GM19043 (cell line): ENCODE measurements at regions not wholly inside any gene's neighbourhood (a gene's known extent, or its start where the extent isn't known, plus 50 kb on each side); places are given as distances from the start of the nearest gene placed in this dataset.

Experiments used
- ATAC-seq: cut with Tn5 transposase; IDR thresholded peaks from one replicate; pipeline ENCODE4 v1.9.1; 2021; ENCODE audit warnings: low read depth; ENCODE audit not compliant: unreplicated experiment

DNA sequence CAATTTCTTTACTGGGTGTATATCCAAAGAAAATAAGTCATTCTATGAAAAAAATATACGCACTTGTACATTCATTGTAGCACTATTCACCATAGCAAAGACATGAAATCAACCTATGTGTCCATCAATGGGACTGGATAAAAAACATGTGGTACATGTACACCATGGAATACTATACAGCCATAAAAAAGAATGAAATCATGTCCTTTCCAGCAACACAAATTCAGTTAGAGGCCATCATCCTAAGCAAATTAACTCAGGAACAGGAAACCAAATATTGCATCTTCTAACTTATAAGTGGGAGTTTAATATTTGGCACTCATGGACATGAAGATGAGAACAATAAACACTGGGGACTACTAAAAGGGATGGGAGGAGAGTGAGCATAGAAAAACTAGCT lies 325.7 kb downstream of the TGFB2 start:
- no peak for ATAC-seq

- ATAC-seq = no peak
Measured at GRCh38 chr1:218671573-218671972, 326.4 kb downstream of the TGFB2 start.

DNA sequence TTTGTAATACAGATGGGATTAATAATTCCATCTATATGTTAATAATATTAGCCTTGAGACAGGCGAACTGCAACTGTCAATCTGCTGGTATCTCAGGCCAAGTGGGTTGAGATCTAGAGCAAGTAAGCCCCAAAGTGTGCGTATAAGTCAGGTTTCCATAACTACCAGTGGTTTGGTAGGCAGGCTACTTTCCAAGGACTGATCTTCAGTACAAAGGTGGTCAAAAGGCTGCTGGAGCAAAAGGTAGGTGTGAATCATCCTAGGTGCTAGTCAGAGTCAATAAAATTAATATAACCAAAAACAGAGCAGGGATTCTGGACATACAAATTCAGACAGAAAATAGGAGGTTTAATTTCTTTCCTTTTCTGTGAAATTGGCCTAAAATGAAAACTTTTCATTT lies 328.0 kb downstream of the TGFB2 start:
- ATAC-seq = no peak

- no peak for ATAC-seq
Measured at GRCh38 chr1:218674280-218674773, 329.2 kb downstream of the TGFB2 start.

DNA sequence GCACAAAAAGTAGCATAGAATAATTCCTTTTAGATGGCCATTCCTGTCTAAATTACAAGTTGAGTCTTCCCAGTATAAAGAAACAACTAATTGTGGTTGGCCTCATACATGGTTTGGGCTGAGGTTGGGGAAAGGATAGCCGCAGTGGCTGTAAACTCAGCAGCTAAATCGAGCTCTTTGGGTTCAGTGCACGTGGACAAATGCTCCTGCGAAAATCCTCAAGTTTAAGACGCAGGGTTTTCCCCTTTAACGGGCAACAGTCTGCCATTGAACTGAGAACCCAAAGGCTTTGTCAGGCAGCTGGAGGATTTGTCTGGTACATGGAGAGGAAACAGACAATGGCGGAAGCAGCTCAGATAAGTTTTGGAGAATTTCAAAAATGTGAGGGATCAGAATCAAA lies 331.9 kb downstream of the TGFB2 start:
- no peak for ATAC-seq

- ATAC-seq = no peak
Measured at GRCh38 chr1:218679391-218679790, 334.3 kb downstream of the TGFB2 start.

- no peak for ATAC-seq
Measured at GRCh38 chr1:218679988-218680748, 335.0 kb downstream of the TGFB2 start.

DNA sequence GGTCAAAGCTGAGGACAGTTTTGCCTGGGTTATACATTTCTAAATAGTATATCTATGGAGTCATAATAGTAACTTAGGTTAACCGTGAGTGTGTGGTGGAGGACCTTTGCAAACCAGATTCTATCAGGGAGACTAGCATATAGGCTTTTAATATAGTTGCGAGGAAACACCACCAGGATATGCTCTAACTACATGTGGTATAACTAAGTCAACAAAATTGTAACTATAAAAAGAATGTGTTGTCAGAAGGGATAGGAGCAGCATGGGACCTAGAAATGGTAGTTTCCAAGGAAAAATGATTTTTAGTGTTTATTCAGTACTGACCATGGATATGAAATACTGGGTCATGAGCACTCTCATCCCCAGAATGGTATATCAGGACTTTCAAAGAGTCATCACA lies 338.1 kb downstream of the TGFB2 start:
- ATAC-seq = no peak

- ATAC-seq = no peak
Measured at GRCh38 chr1:218686258-218686657, 341.1 kb downstream of the TGFB2 start.

DNA sequence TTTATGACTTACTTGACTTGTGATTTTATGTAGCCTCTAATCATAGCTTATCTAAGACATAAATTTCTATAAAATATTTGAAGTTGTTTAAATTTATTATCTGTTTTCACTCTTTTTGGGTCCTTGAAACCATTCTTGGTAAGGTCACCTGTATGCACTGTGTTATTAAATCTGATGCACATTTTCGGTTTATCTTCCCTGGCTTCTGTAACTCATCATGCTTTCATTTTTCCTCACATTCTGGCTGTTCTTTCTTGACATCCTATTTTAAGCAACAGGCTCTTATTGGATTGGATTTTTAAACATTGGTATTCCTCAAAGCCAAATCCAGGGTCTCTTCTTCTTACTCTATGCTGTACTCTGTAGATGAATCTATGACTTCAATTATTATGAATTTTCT lies 341.6 kb downstream of the TGFB2 start:
- no peak for ATAC-seq

DNA sequence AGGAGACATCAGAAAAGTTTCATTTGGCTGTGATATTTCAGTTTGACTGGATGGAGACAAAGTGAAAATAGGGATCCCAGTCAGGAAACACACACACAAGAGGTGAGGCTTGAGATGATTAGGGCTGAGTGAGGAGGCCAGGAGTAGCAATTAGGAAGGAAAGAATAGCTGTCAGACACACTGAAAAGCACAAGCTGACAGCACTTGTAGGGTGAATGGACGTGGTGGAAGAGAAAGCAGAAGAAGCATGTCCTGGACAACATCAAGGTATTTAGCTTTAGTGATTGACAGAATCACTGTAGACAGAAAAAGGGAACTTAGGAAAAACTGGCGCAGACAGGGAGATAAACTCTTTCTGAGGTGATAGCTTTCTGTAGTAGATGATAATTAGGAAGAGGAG lies 347.7 kb downstream of the TGFB2 start:
- ATAC-seq = no peak

DNA sequence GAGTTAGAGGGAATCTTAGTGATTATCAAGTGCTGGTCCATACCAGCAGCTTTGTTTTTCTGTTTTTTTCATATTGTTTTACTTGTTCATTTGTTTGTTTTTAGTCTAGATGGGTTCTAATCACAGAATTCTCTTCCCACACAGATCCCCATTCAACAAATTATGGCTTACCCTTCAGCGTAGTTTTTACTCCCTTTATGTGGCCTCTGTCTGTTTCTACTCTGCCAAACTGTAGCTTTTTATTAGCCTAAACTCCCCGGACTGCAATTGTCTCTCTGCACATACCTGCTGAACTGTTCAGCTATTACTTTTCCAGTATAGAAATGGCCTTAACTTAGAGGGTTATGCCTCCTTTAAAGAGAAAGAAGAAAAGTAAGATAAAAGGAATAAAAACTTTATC lies 348.5 kb downstream of the TGFB2 start:
- ATAC-seq = no peak

GRCh38 chr1:218694085-218694484 lies 348.9 kb downstream of the TGFB2 start:
- no peak for ATAC-seq

- ATAC-seq = no peak
Measured at GRCh38 chr1:218694636-218695035, 349.5 kb downstream of the TGFB2 start.

- ATAC-seq = no peak
Measured at GRCh38 chr1:218695525-218695924, 350.4 kb downstream of the TGFB2 start.

DNA sequence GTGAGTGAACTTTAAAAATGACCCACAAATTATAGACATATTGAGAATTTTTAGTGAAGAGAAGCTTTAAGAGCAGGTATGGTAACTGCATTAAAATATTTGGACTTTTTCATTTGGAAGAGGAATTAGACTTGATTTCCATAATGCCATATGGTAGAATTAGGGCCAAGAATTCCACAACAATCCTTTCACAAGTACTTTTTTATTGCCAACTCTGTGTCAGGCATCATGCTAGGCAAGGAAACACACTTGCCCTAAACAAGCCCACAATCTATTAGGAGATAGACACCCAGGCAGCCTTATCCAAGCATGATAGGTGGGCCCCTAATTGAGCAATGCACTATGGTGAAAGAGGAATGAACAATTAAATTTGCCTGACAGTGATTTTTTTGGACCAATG lies 353.0 kb downstream of the TGFB2 start:
- no peak for ATAC-seq

GRCh38 chr1:218699421-218699820 lies 354.3 kb downstream of the TGFB2 start:
- ATAC-seq = no peak

- no peak for ATAC-seq
Measured at GRCh38 chr1:218699865-218700264, 354.7 kb downstream of the TGFB2 start.

- no peak for ATAC-seq
Measured at GRCh38 chr1:218700666-218701065, 355.5 kb downstream of the TGFB2 start.

- ATAC-seq = no peak
Measured at GRCh38 chr1:218701131-218701530, 356.0 kb downstream of the TGFB2 start.

DNA sequence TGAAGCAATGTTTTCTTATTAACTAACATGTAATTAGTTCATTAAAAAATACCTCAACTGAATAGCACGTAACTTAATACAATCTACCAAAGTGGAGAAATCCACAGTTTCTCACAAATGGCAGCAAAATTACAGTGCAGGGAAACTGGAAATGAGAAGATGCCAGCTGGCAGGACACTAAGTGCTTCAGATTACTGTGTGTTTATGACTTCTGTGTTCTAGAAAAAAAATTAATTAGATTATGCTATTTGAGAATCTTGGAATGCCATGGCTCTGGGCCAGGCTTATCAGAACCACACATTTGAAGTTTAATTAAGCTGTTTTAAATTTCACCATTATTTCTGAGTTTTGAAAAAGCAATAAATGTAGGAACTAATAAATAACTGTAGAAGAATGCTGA lies 357.6 kb downstream of the TGFB2 start:
- ATAC-seq = no peak

GRCh38 chr1:218703836-218704235 lies 358.7 kb downstream of the TGFB2 start:
- ATAC-seq = no peak

- ATAC-seq = no peak
Measured at GRCh38 chr1:218705391-218705790, 360.3 kb downstream of the TGFB2 start.
